CD4-positive, alpha-beta T cell treated with Interleukin-4 for 1 hour (primary cell): ENCODE measurements at regions not wholly inside any gene's neighbourhood (a gene's known extent, or its start where the extent isn't known, plus 50 kb on each side); places are given as distances from the start of the nearest gene placed in this dataset.

Experiments used
- DNase-seq, 2 donors: peaks; one replicate each; pipeline ENCODE4 v3.0.0-alpha.2; 2020 to 2022

- DNase-seq, result no peak
Observed at GRCh38 chr2:120461092-120461491, 115.2 kb downstream of the INHBB start.

GRCh38 chr2:120461546-120462537 lies 115.9 kb downstream of the INHBB start:
- DNase-seq, result no peak

GRCh38 chr2:120463527-120463926 lies 117.6 kb downstream of the INHBB start:
- no peak for DNase-seq

DNA sequence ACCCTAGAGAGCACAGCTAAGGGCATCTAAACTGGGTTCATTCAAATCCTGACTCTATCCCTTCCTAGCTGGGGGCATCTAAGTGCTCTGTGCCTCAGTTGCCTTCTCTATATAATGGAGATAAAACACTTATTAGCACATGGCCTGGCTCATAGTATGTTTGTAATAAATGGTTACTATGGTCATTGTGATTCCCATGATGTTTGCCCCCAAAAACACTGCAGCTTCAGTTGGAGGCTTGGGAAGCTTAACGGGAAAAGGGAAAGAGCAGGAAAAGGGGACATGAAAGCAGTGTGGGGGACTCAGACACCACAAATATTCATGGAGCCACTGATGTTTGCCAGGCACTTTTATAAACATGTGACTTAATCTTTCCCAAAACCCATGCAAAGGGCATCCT lies 118.1 kb downstream of the INHBB start:
- no peak for DNase-seq

DNA sequence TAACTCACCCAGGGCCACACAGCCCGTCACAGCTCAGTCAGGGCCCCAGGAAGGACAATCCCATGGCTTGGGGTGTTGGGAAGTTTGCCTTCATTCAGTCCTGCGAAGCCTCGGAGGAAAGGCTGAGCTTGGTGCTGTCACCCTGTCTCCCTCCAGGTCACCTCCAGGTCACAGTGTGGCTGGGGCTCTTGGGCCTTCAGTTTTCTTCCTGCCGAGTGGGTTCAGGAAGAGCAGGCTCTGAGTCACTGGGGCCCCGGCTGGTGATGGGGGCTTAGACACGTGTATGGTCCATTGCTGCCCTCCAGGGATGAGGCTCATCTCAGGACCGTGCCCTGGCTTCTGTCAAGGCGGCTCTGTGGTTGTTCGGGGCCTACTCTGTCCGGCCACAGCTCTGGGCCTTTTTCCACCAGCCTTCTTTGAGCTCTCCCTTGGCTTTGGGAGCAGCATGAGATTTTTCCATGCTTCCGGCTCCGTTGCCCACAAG lies 118.6 kb downstream of the INHBB start:
- no peak for DNase-seq

DNA sequence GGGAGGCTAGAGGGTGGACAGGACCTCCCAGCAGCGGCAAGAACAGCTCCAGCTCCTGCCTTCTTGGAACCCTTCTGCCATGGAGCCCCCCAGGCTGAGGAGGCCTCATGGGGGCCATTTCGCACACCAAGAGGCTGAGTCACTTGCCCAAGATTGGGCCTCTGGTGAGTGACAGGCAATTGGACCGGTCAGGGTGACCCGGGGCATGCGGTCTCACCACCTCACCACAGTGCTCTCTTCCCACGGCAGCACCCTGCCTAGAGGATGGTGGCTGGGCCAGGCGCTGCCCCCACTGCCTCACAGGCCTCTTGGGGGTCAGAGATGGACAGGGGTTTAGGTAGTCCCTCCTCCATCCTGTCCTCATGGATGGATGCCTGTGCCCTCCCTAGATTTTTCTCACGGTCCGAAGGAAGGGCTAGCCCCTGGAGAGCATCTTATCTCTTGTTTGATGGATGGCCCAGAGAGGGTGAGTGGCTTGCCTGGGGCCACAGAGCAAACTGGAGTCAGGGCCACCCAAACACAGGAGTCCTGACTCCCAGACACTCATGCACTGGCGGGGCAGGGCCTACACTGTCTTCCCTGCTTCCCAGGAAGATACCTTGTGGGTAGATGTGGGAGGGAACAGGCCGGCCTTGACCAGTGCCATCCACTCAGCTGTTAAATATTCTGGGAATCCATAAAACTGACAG lies 119.2 kb downstream of the INHBB start:
- DNase-seq, result no peak

DNA sequence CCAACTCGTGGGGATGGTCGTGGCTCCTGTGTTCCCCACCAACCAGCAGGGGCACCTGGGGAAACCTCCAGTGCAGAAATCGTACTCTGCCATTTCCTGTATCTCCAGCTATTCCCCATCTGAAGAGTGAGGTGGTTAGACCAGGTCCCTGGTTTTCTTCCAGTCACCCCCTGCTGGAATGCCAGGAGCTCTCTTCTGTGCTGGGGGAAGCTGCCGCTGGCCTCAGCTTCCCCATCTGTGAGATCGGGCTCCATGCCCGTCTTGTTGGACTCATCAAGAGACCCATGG lies 119.7 kb downstream of the INHBB start:
- no peak for DNase-seq

DNA sequence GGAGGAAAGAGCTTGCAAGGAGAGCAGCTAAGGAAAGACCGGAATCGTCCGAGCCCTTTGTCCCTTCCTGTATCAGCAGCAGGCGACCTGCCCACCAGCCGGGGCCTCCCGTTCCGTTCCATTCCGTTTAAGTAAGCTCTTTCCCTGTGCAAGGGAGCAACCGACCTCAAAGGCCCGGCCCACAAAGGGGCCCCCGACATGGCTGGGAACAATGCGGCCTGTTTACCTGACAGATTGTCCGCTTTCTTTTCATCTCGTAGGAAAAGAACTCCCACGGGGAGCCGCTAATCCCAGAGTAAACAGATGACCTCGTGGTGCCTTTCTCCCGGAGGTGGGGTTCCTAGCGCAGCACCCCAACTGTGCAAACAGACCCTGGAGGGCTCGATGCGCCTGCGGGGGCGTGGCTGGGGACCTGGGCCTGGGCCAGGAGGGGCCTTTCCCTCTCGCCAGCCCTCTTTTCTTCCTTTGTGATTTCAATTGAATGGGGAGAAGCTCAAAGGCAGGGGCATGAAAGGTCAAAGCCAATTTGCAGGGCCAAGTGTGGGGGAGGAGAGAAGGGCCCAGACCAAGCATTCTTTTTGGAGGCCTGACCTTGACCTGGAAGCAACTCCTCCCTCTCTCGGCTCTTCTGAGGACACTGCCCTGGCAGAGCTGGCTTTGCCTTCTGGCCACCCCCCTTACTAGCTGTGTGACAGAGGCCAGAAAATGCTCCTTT lies 120.2 kb downstream of the INHBB start:
- DNase-seq, result no peak

GRCh38 chr2:120466704-120467054 lies 120.7 kb downstream of the INHBB start:
- no peak for DNase-seq

GRCh38 chr2:120468136-120468535 lies 122.2 kb downstream of the INHBB start:
- DNase-seq, result no peak

GRCh38 chr2:120469426-120469825 lies 123.5 kb downstream of the INHBB start:
- DNase-seq, result no peak

DNA sequence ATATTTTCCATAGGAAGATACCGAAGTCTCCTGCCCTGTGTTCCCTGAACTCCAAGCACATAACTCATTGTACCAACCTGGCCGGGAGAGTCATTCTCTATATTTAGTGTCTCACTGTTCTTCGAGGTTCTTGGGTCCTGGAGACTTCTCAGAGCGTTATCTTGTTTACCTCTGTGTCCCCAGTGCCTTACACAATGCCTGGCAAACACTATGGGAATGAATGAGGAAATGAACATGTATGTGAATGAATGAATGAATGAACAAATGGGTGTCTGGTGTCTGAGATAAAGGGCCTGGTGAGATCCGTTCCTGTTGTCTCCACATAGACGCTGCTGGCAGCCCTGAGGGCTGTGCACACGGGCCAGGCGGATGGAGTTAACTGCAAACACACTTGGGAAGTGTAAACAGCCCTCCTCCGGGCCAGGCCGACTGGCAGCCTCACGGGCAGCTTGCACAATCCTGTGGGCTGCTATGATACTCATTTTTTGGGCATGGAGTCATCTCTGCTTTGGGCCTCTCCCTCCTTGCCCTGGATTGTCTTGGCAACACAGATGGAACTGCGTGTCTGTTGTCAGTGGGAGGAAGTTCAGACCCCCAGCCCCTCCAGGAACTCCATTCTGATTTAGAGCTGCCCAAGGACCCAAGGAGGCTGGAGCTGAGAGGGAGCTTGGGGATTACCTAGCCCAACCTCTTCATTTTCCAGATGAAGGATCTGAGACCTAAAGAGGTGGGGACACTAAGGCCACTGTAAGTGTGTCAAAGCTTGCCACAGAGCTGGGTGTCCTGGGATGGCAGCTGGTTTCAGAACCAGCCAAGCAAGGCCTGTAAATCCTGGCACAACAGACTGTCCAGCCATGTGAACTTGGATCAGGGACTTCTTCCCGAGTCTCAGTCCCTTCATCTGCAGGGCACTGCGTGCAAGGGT lies 124.4 kb downstream of the INHBB start:
- DNase-seq, result no peak

DNA sequence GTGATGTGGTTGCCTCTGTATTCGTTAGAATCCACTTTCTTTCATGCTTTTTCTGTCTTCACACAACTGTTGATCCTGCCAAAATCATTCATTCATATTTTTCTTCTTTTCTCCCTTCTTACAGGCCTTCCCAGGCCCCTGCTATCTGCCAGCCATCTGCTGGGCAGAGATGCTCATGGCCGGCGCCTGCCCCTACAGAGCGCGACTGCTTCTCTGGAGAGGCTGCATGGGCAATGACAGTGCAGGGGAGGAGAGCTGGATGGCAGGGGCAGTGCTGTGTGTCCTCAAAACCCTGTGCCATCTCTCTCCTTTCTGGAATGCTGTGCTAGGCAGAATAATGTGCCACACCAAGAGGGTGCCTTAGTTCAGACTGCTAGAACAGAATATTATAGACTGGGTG lies 125.2 kb downstream of the INHBB start:
- no peak for DNase-seq

- DNase-seq, result no peak
Observed at GRCh38 chr2:120472031-120472430, 126.1 kb downstream of the INHBB start.

GRCh38 chr2:120472891-120473309 lies 127.0 kb downstream of the INHBB start:
- no peak for DNase-seq

GRCh38 chr2:120473522-120474271 lies 127.8 kb downstream of the INHBB start:
- DNase-seq, result no peak

DNA sequence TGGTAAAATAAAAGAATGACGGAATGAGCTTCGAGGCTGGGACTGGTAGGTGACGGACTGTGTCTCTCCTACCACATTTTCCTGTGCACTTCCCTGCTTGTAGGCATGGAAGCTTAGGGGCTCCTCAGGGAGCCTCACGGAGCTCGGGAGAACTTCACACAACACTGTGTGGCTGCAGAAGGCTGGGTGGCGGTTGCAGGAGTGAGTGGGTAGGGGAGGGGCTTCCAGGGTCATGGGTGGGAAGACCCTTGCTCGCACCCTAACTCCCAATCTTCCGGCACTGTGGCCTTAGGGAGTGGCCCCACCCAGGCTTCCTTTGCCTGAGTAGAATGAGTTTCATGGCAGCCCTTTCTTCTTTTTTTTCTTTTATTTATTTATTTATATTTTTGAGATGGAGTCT lies 128.6 kb downstream of the INHBB start:
- DNase-seq, result no peak

GRCh38 chr2:120476141-120476540 lies 130.2 kb downstream of the INHBB start:
- no peak for DNase-seq

DNA sequence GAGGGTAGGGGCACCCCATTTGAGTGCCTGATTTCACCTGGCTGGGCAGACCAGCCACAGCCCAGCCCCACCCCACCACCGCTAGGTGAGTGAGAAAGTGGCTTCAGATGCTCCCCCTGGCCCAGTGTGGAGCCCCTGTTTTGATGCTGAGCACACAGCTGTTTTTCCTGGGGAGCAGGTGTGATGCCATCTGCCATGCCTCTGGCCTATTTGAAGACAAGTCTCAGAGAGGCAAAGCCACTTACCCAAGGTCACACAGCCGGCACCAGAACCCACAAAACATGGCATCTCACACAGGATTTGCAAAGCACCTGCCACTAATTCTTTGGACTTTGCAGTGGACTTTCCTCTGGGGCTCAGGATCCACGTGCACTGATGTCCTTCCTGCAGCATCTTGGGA lies 131.3 kb downstream of the INHBB start:
- DNase-seq, result no peak

- DNase-seq, result no peak
Observed at GRCh38 chr2:120477831-120478481, 132.0 kb downstream of the INHBB start.

GRCh38 chr2:120480346-120480902 lies 134.5 kb downstream of the INHBB start:
- no peak for DNase-seq
